NCI-H345 (cell line): ENCODE measurements at regions not wholly inside any gene's neighbourhood (a gene's known extent, or its start where the extent isn't known, plus 50 kb on each side); places are given as distances from the start of the nearest gene placed in this dataset.

Source experiments
- DNase-seq: peaks from one replicate; lab custom pipeline; 2025; lab: John Stamatoyannopoulos, UW

DNA sequence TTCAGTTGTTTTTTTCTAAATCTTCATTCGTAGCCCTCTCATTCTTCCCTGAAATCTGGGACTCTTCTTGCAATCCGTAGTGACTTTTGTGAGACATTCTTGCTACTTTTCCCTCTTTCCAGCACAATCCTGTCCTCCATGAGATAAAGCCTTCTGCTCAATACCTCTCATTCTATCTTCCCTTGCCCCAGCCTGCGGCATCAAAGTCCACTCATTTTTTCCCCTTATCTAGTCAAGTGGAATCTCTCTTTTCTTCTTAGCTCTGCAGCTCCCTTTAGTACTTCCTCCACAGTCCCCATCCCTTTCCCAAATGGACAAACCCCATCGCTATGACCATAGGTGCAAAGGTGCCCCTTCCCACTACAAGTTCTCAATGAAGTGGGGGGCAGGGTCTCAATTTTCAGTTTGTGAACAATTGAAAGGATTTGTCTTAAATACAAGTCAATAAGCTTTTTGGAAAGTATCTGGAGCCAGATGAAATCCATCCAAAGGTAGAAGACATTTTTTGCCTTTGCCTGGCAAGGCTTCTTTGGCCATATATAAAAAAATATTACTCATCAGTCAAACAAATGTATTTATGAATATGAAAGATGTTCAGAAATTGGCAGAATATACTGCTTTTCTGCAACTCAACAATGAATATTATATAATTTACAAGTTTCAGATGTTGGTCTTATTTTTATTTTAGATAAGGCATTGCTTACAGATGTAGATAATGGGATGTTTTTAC, 179.4 kb downstream of the SNAPC1 start:
- DNase-seq = no peak

DNA sequence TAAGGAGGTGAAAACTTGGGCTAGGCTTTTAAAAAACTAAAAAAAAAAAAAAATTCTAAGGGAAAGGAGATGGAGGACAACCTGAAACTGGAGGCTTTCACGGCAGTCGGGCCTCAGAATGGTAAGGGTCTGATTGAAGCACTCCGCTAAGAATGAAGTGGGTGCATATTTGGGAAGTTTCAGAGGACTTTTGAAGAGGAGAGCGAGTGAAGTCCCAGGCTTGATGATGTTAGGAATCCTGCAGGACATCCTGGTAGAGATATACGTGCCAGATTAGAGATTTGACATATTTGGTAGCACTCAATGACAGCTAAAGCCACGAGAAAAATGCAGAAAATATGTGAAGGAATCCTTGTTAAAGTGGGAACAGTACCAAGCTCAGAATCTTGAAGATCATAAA, 186.2 kb downstream of the SNAPC1 start:
- no peak for DNase-seq

DNA sequence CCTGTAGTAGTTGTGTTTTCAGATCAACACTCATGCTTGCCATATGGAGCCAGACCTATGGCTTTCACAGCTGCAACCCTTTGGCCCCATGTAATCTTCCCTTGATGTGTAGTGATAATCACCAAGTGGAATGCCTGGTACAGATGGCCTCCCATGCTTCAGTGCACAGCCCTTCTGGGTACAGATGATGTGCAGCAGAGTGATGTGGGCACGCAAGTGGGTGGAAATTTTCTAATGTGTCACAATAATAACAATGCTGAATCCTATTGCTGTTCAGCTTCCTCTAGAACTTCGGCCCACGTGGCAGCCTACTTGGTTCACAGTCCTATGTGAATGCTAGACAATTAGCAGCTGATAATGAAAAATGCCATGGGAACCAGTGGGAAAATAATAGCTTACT, 188.1 kb downstream of the SNAPC1 start:
- DNase-seq = no peak

DNA sequence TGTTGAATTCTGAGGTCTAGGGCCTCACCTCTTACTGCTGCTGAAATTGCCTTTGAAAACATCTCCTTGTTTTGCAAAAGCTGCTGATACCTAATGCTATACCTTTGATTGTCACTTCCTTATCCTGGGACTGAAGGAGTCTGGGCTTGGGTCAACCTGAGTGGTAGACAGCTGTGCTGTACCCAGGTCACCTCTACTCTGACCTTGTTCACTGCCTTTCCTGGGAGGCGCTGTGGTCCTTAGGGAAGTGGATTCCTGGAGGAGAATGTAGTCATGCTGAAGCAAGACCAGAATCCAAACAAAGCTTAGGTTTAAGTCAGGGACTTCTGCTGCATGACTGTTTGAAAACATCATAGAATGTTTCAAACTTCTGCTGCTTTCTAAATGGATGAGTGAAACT, 191.4 kb downstream of the SNAPC1 start:
- no peak for DNase-seq

DNA sequence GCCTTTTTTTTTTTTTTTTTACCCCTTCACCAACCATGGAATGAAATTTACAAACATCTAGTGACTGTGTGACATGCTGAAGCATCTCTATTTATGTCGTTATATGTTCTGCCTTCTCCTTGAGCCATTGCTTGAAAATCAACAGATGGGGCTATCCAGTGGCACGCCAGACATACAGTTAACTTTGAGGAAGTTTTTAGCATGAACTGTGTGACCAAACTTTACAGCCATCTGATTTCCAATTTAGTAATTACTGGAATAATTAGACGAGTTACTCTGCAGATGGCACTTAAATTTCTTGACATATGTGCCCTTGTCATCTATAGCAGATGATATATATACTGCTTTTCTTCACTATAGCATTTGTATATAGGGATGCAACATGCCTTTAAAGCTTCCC, 192.1 kb downstream of the SNAPC1 start:
- DNase-seq = no peak

DNA sequence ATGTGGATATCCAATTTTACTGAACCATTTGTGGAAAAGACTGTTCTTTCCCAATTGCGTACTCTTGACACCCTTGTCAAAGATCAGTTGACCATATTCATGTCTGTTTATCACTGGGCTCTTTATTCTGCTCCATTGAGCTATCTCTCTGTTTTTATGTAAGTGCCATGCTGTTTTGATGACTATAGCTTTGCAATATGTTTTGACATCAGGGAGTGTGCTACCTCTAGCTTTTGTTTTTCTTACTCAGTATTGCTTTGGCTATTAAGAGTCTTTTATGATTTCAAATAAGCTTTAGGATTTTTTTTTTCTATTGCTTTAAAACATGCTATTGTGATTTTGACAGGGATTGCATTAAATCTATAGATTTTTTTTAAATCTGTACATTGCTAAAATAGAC, 194.3 kb downstream of the SNAPC1 start:
- DNase-seq = no peak

DNA sequence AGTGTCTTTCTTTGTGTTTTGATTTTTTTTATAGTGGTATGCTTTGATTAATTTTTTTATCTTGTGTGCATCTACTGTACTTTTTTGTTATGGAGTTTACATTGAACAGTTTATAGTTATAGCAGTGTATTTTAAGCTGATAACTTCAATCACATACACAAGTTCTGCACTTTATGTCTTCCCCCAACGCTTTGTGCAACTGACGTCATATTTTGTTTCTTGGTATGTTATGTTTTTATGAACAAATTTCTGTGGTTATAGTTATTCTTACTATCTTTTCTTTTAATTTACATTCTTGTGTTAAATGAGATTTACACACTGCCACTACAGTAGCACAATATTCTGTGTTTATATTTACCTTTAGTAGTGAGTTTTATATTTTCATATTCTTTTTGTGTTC, 197.1 kb downstream of the SNAPC1 start:
- DNase-seq = no peak

DNA sequence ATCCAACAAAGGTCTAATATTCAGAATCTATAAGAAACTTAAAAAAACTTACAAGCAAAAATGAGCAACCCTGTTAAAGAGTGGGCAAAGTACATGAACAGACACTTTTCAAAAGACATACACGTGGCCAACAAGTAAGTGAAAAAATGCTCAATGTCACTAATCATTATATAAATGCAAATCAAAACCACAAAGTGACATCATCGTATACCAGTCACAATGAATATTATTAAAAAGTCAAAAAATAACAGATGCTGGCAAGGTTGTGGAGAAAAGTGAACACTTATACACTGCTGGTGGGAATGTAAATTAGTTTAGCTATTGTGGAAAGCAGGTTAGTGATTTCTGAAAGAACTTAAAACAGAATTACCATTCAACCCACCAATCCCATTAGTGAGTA, 199.1 kb downstream of the SNAPC1 start:
- DNase-seq = no peak

DNA sequence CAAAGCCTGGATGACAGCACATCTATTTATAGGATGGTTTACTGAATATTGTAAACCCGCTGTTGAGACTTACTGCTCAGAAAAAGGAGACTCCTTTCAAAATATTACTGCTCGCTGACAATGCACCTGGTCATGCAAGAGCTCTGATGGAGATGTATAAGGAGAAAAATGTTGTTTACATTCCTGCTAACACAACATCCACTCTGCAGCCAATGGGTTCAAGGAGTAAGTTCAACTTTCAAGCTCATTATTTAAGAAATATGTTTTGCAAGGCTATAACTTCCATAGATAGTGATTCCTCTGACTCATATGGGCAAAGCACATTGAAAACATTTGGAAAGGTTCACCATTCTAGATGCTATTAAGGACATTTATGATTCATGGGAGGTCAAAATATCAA, 201.7 kb downstream of the SNAPC1 start:
- no peak for DNase-seq

DNA sequence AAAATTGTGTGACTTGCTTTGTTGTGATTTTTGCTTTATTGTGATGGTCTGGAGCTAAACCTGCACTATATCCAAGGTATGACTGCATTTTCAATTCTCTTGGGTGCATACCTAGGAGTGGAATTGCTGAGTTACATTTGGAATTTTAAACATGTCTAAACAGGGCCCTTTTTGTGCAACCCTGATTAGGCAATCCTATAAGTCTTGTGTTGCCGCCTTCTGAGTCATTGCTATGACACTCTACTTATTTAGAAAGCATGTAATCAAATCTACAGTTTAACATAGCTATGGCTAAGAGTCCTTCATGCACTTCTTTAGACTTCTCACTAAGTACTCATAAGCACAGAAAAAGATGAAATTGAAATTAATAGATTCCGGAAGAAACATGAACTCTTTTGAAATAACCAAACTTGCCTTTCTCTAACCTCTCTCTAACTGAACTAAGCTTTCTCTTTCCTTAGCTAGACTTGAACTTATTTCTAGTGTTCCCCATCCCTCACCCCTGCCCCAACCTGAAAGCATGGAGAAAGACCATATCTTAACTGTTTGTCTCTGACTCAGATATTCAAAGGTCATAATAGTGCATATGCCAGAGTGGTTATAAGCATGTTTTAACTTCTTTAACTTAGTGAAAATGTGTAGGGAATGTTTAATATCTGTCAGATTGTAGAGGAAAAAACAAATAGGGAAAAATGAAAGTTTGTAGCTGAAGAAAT, 203.0 kb downstream of the SNAPC1 start:
- no peak for DNase-seq

DNA sequence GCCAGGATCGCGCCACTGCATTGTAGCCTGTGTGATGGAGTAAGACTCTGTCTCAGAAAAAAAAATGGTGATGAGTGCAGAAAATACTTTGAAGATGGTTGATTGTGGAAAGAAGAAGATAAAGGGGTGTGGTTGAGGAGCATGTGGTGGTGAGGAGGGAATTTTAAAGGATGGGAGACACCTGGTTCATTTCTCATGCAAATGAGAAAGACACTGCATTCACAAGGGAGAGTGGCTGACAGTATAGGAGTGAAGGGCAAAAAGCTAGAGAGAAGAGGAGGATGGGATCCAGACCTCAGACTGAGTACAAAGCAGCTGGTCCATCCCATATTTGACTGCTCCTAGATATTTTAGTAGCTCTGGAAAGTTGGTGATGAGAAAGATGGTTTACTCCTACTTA, 206.0 kb downstream of the SNAPC1 start:
- DNase-seq = no peak

DNA sequence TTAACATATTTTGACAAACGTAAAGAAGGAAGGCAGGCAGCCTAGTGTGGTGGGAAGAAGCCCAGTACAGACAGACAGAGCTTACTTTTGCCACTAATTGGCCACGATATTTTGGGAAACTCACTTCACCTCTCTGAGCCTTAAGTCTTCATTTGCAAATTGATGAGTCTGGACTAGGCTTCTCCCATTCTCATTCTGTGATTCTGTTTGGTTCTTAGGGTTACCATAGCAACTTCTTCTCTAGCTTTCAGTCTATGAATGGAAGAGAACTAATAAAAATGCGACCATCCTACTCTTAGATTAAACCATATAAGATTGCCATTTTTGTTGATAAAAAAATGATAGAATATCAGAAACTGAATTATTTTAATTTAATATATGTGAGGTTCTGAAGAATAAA, 210.5 kb downstream of the SNAPC1 start:
- DNase-seq = no peak

DNA sequence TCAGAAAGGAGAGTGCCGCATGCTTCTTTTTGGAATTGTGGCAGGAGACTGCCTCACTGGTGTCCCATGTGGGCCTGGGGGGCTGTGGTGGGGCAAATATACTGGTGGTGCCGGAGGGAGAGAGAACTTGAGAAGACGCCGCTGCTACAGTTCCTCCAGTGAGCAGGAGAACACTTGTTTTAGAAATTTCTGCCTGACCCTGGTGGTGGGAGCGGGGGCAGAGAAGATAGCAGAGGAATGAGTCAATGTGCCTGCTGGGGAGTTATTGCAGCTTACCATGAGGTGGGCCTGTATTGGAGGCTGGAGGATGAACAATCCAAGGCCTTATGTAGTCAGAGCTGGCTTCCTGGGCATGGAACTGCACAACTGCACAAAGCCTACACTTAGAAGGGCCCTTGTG, 211.8 kb downstream of the SNAPC1 start:
- DNase-seq = no peak

DNA sequence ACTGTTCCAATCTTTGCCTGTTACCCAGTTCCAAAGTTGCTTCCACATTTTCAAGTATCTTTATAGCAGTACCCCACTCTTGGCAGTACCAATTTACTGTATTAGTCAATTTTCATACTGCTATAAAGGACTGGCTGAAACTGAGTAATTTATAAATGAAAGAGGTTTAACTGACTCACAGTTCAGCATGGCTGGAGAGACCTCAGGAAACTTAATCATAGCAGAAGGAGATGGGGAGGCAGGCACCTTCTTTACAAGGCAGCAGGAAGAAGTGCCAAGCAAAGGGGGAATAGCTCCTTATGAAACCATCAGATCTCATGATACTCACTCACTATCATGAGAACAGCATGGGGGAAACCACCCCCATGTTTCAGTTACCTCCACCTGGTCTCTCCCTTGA, 215.0 kb downstream of the SNAPC1 start:
- DNase-seq = no peak

DNA sequence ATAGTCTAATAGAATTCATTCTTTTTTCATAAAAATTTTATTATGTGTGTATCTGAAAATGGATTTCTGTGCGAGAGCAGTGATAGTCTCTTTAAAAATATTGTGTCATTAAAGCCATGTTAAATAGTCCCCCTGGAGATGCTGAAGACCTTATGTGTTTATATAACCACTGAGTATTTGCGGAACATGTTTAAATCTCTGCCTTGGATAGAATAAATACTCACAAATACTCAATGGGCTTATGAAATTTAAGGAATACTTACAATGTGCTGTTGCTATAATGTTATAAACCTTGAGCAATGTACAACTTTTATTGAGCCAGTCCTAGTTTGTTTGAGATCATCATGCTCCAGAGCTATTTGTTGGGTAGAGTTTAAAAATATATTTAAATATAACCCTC, 226.0 kb downstream of the SNAPC1 start:
- DNase-seq = no peak

DNA sequence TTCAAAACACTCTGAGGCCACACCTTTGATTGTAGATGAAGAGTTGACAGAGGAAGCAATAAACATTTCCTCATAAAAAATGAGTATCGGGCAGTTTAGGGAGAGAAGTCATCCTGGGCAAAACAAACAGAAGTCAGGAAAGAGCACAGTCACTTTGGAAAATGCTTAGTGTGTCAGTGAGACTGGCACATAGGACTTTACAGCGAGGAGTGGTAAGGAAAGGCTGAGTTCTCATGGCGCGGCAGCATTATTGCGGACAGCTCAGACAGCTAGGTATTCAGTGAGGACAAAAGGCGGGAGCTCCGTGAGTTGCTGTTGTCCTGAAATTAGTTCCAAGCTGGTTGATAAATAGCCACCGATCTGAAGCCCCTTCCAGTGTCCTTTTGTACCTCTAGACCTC, 229.9 kb downstream of the SNAPC1 start:
- DNase-seq = no peak

DNA sequence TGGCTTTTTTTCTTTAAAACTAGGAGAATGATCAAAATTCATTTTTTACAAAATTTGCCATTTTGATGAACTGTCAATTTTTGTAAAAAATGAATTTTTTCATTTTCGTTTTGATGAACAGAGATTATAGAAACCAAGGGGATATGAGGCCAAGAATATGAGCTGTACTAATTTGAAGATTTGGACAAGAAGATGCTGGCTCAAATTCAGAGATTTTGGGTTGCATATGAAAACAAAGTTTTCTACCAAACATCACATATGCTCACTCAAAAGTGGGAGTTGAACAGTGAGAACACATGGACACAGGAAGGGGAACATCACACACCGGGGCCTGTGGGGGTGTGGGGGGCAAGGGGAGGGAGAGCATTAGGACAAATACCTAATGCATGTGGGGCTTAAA, 230.7 kb downstream of the SNAPC1 start:
- DNase-seq = no peak

DNA sequence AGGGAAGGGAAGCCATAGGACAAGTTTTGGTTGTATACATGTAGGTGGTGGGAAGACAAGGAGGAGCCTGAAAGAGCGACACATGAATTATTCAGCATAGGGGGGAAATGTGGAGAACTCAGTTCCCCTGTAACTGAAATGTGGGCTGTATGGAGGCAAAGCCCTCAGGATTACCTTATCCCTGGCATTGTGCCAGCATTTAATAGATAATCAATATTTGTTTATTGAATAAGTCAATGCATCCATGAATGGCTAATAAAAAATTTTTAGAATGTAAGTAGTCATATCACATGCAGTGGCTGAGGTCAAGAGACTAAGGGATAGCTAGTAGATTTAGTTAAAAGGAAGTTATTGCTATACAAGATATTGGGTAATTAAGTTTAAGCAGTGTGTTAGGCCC, 232.4 kb downstream of the SNAPC1 start:
- DNase-seq = no peak

DNA sequence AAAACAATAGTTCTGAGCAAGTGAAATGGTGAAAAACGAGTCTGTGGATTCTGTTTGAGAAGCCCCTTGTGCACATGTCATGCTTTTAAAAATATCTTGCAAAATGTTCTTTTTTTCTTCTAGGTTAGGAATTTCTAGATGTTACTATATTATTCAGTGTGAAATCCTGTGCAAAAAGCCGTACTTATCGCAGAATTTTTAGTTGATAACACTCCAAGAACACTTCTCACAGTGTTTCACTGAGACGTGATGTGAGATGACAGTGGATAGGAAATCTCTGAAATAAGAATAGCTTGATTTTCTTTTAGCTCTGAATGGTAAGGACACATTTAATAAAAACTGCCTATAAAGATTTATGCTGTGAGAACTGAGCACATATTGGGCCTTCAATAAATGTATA, 234.5 kb downstream of the SNAPC1 start:
- DNase-seq = no peak

DNA sequence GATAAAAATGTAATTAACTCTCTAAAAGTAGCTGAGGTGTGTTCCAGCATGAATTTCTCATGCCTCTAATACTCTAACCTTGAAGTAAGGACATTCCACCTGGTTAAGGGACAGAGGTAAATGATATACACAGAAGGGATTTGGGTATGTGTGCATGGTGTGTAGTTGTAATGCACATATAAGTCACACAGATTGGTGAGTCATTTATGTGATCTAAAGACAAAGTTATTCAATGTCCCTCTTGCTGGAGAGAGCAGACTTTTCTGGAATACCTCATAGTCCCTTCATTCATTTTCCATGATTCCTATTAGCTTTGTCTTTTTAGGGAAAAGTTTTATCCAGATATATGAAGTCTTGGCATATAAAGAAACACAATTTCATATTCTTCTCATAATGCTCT, 234.9 kb downstream of the SNAPC1 start:
- DNase-seq = no peak

DNA sequence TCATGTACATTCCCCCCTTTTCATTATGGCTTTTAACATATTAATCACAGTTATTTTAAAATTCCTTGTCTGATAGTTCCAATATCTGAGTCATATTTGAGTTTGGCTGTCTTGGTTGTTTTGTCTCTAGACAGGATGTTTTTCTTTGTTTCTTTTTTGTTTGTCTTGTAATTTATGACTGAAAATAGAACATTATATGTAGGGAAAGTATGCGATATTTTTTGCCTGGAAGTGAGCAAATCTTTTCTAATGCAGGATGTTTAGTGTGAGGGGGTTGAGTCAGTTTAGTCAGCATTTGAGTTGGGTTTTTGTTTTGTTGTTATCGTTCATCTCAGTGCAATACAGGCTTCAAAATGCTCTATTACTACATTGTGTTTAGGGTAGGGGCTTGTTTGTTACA, 239.7 kb downstream of the SNAPC1 start:
- no peak for DNase-seq

DNA sequence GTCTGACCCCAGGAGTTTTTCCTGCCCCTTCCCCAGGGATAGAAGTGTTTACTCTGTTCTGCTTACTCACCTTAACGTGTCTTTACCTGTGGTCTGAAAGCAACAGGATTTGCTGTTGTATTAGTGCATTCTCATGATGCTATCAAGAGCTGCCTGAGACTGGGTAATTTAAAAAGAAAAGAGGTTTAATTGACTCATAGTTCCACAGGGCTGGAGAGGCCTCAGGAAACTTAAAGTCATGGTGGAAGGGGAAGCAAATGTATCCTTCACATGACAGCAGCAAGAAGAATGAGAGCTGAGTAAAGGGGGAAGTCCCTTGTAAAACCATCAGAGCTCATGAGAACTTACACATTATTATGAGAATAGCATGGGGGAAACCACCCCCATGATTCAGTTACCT, 240.4 kb downstream of the SNAPC1 start:
- DNase-seq = no peak

DNA sequence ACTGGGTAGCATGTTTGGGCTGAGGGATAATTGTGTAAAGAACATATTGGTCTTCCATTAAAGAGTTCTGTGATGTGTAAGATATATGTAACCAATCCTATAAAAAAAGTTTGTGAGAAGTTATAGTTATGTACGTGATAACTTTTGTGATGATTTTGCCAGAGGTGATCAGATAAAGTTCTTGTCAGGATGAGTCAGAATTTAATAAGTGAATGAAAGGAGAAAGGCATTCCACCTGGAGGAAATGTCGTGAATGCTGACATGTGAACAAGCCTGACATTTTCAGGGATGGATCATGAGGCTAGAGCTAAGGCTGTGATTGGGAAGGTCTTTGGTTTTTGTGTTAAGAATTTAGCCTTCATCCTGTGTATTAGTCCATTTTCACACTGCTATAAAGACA, 241.5 kb downstream of the SNAPC1 start:
- no peak for DNase-seq

DNA sequence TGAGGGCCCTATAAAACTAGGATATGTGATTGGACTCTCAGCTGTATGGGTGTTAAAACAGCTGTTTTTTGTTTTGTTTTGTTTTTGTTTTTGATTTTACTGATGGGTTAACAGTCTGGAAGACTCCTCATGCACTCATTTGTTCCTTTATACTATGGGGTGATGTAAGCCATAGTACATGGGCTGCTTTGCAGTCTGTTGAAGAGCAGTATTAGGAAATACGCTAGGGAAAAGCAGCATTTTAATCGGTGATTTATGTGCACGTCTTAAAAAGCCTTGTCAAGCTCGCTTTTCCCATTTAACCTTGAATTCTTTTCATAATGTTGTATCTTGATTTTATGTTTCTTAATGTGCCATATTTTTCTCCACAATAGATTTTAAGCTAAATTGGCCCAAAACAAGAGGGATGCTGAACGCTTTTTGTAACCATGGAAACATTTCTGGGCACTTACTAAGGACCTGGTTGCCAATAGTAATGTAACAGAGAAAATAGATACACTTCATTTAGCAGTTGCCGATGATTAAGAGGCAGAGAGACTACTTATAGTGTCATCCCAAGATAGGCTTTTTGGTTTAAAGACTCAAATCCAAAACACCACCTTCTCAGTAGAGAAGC, 244.0 kb downstream of the SNAPC1 start:
- DNase-seq = no peak
